GM13976 (cell line): ENCODE measurements at regions not wholly inside any gene's neighbourhood (a gene's known extent, or its start where the extent isn't known, plus 50 kb on each side); places are given as distances from the start of the nearest gene placed in this dataset.

Experiments used
- DNase-seq: peaks from one replicate; pipeline ENCODE4 v3.0.0; 2012; ENCODE audit warnings: low spot score
- CTCF ChIP-seq: IDR thresholded peaks from 2 replicates; pipeline ENCODE4 v1.5.1; 2012; ENCODE audit warnings: borderline replicate concordance, mild to moderate bottlenecking; ENCODE audit not compliant: insufficient read depth; ENCODE audit errors: extremely low read depth, missing control alignments, control extremely low read depth
- in situ Hi-C: fragments of 300-500 bp; cut with MboI; formaldehyde crosslinking; loops from one replicate; pipeline ENCODE4 v1.12.0; 2022; ENCODE audit warnings: low sequenced_read_pairs, mixed read lengths, inconsistent platforms; ENCODE audit not compliant: unreplicated experiment

DNA sequence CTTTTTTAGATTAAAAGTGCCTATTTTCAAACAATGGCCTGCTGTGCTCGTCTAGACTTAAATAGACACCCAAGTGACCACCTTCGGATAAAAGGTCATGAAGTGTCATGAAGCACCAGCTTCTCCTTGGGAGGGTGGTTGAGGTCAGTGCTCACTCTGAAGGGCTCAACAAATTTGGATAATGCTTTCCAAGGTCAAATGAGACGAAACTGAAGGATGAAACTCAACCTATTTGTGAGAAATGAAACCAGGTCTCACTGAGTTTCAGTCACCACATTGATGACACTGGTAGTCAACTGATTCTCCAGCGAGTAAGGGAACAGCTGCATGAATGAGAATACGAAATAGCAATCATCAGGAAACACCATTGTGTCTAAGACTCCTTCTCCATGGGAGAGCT is 852.6 kb downstream of the NTRK3 start:
- no peak for TF ChIP-seq CTCF
- in situ Hi-C loops, result no loop called here
- DNase-seq, result no peak

GRCh38 chr15:87401973-87402372 is 854.6 kb downstream of the NTRK3 start:
- no peak for TF ChIP-seq CTCF
- no peak for DNase-seq
- in situ Hi-C loops, result no loop called here

- no peak for TF ChIP-seq CTCF
- in situ Hi-C loops, result no loop called here
- no peak for DNase-seq
Observed at GRCh38 chr15:87394676-87395075, 861.9 kb downstream of the NTRK3 start.

DNA sequence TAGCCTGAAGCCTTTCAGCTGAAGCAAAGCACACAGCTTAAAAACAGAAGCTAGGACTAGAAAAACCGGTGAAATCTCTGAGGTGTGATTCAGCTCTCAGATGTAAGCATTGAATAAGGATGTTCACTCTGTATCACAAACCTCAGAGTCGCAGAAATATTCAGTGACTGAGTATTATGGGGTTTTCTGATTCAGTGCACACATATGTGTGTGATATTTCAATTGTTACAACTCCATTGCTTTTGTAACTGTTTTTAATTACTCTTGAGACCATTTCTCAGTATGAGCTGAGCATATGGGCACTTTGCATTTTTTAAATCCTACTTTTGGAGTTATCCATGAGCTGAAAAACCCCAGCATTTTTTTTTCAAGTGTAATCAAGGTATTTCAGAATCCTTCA is 868.8 kb downstream of the NTRK3 start:
- TF ChIP-seq CTCF, result no peak
- DNase-seq, result no peak
- in situ Hi-C loops, result no loop called here

- DNase-seq, result no peak
- TF ChIP-seq CTCF, result no peak
- in situ Hi-C loops, result no loop called here
Observed at GRCh38 chr15:87374339-87374738, 882.2 kb downstream of the NTRK3 start.

DNA sequence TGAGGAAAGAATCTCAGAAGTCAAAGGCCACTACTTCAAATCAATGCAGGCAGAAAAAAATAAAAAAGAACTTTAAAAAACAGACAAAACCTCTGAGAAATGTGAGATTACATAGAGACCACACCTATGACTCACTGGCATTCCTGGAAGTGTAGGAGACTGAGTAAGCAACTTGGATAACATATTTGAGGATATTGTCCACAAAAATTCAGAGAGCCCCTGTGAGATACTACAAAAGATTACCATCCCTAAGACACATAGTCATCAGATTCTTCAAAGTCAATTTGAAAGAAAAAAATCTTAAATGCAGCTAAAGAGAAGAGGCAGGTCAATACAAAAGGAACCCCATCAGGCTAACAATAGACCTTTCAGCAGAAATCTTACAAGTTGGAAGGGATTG is 887.3 kb downstream of the NTRK3 start:
- no peak for TF ChIP-seq CTCF
- in situ Hi-C loops, result no loop called here
- no peak for DNase-seq

DNA sequence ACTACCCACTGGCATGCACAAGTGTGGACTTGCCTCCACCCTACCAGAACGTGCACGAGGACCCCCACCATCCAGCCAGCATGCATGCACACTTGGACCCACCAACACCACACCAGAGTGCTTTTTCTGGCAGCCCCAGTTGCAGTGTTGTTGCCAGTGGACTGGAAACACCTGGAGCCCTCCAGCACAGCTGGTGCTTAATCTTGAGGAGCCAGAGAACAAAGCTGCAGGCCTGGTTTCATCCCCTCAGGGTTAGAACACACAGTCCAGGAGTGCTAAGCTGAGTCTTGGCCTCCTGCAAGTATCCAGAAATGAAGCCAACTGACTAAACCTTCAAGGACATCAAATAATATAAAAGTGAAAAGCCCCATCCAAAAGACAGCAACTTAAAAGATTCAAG is 888.0 kb downstream of the NTRK3 start:
- no peak for DNase-seq
- in situ Hi-C loops, result no loop called here
- no peak for TF ChIP-seq CTCF
